Stimulated activated CD4-positive, alpha-beta T cell treated with anti-CD3 and anti-CD28 coated beads, TNF-alpha, amount 100 ng/mL, for 24 hours (primary cell): ENCODE measurements at regions not wholly inside any gene's neighbourhood (a gene's known extent, or its start where the extent isn't known, plus 50 kb on each side); places are given as distances from the start of the nearest gene placed in this dataset.
"Not testable (repeated sequence)": the region's sequence is repeated elsewhere in the genome, so short reads cannot be mapped to it uniquely, and the experiment has no call there.

Experiments used
- DNase-seq, 3 experiments: peaks; one replicate each; pipeline ENCODE4 v3.0.0-alpha.2; 2020; ENCODE audit warnings: low read depth in 3 of 3

DNA sequence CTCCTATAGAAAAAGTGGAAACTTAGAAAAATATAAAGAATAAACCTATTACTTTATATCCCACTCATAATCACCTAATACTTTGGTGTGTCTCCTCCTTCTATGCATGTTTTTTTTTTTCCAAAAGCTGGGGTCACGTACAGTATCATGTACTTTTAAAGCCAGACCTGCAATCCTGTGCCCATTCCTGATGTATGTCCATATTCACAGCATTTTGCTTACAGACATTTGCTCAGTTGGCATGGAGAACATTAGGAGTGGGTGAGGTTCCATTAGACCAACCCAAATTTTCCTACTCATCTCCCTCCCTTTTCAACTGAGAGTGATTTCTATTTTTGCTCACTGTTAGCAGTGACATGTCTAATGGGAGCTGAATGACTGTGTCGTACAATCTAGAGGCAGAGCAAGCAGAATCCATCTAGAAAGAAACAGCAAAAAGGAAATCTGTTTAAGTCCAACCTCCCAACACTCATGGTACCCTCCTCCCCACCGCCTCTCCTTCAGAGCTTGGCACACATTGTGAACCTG, 195.6 kb upstream of the KLF3 start:
- no peak for DNase-seq

- no peak for DNase-seq
Measured at GRCh38 chr4:38469410-38469809, 194.6 kb upstream of the KLF3 start.

- DNase-seq: no peak
Measured at GRCh38 chr4:38470735-38471262, 193.2 kb upstream of the KLF3 start.

GRCh38 chr4:38482696-38483095, 181.3 kb upstream of the KLF3 start:
- DNase-seq: no peak

GRCh38 chr4:38483628-38484027, 180.4 kb upstream of the KLF3 start:
- not testable (repeated sequence) for DNase-seq

DNA sequence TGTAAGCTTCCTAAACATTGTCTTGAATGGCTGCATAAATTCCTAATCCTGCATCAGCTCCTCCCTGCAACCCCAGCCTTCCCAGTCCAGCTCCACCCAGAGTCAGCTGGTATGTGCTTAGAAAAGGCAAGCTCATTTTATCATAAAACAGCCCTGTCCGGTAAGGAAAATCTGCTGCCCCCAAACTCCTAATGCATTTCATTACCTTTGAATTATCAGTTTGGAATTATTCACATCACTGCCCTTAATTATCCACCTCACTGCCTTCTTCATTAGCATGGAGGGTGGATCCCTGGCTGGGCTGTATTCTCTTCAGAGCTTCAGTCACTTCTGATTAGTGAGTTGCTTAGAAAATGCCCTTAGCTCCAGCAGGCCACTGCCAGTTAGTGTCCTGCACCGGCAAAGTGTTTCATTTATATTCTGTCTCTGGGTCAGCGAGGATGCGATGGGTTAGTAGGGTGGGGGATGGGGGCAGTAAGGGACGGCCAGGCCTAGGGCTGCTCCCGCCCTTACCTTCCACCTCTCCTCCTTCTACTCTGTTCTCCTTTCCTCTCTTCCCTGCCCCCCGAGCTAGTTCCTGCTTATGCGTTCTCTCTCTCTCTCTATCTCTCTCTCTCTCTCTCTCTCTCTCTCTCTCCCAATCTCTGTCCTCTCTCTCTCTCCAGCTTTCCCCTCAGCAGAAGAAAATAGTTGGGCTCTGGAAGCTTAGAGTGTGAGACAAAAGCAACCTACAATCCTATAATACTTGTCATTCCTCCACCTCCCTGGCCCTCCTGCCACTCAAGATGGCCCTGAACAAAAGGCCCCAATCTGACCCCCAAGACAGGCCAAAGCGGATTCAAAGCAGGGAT, 174.8 kb upstream of the KLF3 start:
- no peak for DNase-seq

- no peak for DNase-seq
Measured at GRCh38 chr4:38489924-38490639, 173.9 kb upstream of the KLF3 start.

GRCh38 chr4:38490753-38491446, 173.1 kb upstream of the KLF3 start:
- no peak for DNase-seq

GRCh38 chr4:38491854-38492478, 172.0 kb upstream of the KLF3 start:
- DNase-seq: no peak

DNA sequence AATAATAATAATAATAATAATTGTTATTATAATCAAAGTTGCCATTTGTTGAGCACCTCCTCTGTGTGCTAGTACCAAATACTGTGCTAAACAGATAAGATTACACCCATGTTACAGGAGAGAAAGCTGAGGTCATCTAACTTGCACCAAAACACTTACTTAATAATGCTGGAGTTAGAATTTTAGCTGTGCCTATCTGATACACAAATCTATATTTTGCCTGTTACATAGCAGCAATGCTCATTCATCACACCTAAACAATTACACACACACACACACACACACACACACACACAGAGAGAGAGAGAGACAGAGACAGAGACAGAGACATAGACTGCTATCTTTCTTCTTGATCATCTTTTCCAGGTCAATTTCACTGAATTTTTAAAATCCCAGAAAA, 170.9 kb upstream of the KLF3 start:
- no peak for DNase-seq

GRCh38 chr4:38495446-38495845, 168.6 kb upstream of the KLF3 start:
- no peak for DNase-seq

- no peak for DNase-seq
Measured at GRCh38 chr4:38497121-38497520, 166.9 kb upstream of the KLF3 start.

- no peak for DNase-seq
Measured at GRCh38 chr4:38499101-38499500, 164.9 kb upstream of the KLF3 start.

- no peak for DNase-seq
Measured at GRCh38 chr4:38500433-38500832, 163.6 kb upstream of the KLF3 start.

DNA sequence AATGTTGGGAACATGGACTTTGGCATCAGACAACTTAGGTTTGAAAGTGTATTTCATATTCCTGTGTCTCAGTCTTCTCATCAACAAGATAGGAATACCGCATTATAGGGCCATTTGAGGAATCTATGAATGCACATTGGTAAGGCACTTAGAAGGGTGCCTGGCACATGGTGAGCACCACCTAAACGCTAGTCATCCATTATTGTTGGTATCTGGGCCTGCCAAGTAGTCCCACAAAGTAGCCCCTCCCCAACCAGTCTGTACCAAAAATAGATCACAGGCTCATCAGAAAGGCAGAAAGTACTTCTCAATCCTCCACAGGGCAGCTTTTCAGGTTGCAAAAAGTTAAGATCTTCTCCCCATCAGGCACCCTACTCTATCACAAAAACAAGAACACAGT, 162.3 kb upstream of the KLF3 start:
- no peak for DNase-seq

DNA sequence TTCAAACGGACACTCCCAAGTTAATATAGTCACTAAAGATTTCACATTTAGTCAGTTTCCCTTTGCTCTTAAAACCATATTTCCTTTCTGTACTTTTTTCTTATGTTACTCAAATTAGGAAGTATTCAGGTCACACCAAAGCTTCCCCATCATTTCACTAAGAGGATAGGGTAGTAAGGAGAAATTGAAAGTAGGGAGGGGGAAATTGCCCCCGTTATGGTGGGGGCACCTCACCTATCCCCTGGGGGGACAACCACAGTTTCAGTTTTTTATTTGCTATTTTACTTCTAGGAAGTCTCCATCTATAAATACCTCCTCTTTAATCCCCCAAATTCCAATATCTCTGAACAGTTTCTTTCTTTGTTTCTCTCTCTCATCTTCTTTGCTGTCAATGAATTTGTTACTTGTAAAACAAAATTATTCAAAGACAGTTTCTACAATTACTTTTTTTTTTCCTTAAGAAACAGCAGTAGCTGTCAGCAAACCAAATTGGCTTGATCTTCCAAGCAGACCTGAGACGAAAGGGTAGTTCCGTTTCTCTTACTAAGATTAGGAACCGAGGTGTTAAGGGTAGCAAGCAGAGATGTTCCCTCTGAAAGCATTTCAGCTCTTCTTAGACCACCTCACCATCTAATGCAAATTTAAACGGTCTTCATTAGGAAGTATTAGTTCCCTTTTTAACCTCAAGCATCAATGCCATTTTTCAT, 160.2 kb upstream of the KLF3 start:
- no peak for DNase-seq

- DNase-seq: no peak
Measured at GRCh38 chr4:38504396-38504715, 159.6 kb upstream of the KLF3 start.

- DNase-seq: no peak
Measured at GRCh38 chr4:38509551-38509950, 154.4 kb upstream of the KLF3 start.

- DNase-seq: no peak
Measured at GRCh38 chr4:38510201-38510600, 153.8 kb upstream of the KLF3 start.

DNA sequence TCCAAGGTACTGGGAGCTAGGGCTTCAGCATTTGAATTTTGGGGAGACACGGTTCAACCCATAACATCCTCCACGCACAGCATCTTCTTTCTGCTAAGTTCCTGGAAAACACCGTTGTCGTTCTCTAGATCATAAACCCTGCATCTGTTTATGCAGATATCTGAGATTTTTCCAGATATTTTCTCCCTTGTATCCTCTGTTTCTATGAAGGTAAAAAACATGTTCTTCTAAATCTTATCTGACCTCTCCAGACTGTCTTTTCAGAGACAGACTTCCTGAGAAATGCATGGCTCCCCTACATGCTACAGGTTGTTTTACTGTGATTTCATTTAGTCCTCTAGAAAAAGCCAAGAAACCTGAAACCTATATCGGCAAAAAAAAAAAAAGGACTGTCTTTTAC, 152.3 kb upstream of the KLF3 start:
- DNase-seq: no peak

- no peak for DNase-seq
Measured at GRCh38 chr4:38512840-38513239, 151.2 kb upstream of the KLF3 start.
